ENCODE measurements at regions not wholly inside any gene's neighbourhood (a gene's known extent, or its start where the extent isn't known, plus 50 kb on each side); places are given as distances from the start of the nearest gene placed in this dataset.
"Not testable (repeated sequence)": the region's sequence is repeated elsewhere in the genome, so short reads cannot be mapped to it uniquely, and the experiment has no call there.

- DNase-seq, result no peak
Measured at GRCh38 chr3:104907507-104907906, 459.2 kb upstream of the ALCAM start.

- DNase-seq, result no peak
Measured at GRCh38 chr3:104908761-104909160, 457.9 kb upstream of the ALCAM start.

- DNase-seq, result no peak
Measured at GRCh38 chr3:104909198-104909597, 457.5 kb upstream of the ALCAM start.

- no peak for DNase-seq
Measured at GRCh38 chr3:104909721-104910120, 457.0 kb upstream of the ALCAM start.

- no peak for DNase-seq
Measured at GRCh38 chr3:104911376-104911775, 455.3 kb upstream of the ALCAM start.

- no peak for DNase-seq
Measured at GRCh38 chr3:104916971-104917370, 449.7 kb upstream of the ALCAM start.

- DNase-seq, result no peak
Measured at GRCh38 chr3:104920512-104920911, 446.2 kb upstream of the ALCAM start.

- no peak for DNase-seq
Measured at GRCh38 chr3:104933972-104934371, 432.7 kb upstream of the ALCAM start.

GRCh38 chr3:104935613-104936012 lies 431.1 kb upstream of the ALCAM start:
- DNase-seq, result no peak

- no peak for DNase-seq
Measured at GRCh38 chr3:104939196-104939595, 427.5 kb upstream of the ALCAM start.

GRCh38 chr3:104941785-104942184 lies 424.9 kb upstream of the ALCAM start:
- DNase-seq, result no peak

GRCh38 chr3:104943974-104944373 lies 422.7 kb upstream of the ALCAM start:
- no peak for DNase-seq

- no peak for DNase-seq
Measured at GRCh38 chr3:104947943-104948342, 418.8 kb upstream of the ALCAM start.

GRCh38 chr3:104949810-104950209 lies 416.9 kb upstream of the ALCAM start:
- DNase-seq, result not testable (repeated sequence)

GRCh38 chr3:104951426-104951825 lies 415.3 kb upstream of the ALCAM start:
- DNase-seq, result no peak

GRCh38 chr3:104952146-104952972 lies 414.4 kb upstream of the ALCAM start:
- no peak for DNase-seq

GRCh38 chr3:104956620-104957345 lies 409.9 kb upstream of the ALCAM start:
- DNase-seq, result no peak

GRCh38 chr3:104960579-104960978 lies 406.1 kb upstream of the ALCAM start:
- DNase-seq, result no peak

GRCh38 chr3:104961851-104962250 lies 404.9 kb upstream of the ALCAM start:
- DNase-seq, result no peak

GRCh38 chr3:104974316-104974715 lies 392.4 kb upstream of the ALCAM start:
- DNase-seq, result no peak

- DNase-seq, result no peak
Measured at GRCh38 chr3:104977719-104978118, 389.0 kb upstream of the ALCAM start.

- DNase-seq, result no peak
Measured at GRCh38 chr3:104982130-104982529, 384.6 kb upstream of the ALCAM start.

GRCh38 chr3:104987859-104988258 lies 378.9 kb upstream of the ALCAM start:
- no peak for DNase-seq

- DNase-seq, result no peak
Measured at GRCh38 chr3:104988496-104988895, 378.2 kb upstream of the ALCAM start.

Measured in hematopoietic multipotent progenitor cell treated with erythropoietin and hydrocortisone succinate and interleukin-3 and kit ligand, for 8 days (in vitro differentiated cells).